A549 (cell line): ENCODE measurements at regions not wholly inside any gene's neighbourhood (a gene's known extent, or its start where the extent isn't known, plus 50 kb on each side); places are given as distances from the start of the nearest gene placed in this dataset.

Source experiments
- CTCF ChIP-seq: fragments of >200 bp; sonication (Bioruptor Twin); formaldehyde crosslinking; IDR thresholded peaks from 3 replicates; pipeline ENCODE4 v1.5.1; 2016
- EP300 ChIP-seq, 2 experiments: fragments of >200 bp; sonication (Bioruptor Twin); formaldehyde crosslinking; IDR thresholded peaks; 2 replicates in 1 of 2; 3 replicates in 1 of 2; pipeline ENCODE4 v1.6.1; 2016 to 2017
- FOSL2 ChIP-seq, 2 experiments: fragments of 450-650 bp in 1 of 2; fragments of >200 bp in 1 of 2; sonication (Bioruptor Twin) in 1 of 2; formaldehyde crosslinking; IDR thresholded peaks; 2 replicates each; pipeline versions ENCODE4 v1.5.0 to v1.6.1; 2016 to 2020; ENCODE audit warnings: mild to moderate bottlenecking in 1 of 2, moderate library complexity in 1 of 2
- HEYL ChIP-seq: fragments of 250-450 bp; sonication (Bioruptor Pico); IDR thresholded peaks from 2 replicates; pipeline ENCODE4 v1.8.0; 2021; ENCODE audit warnings: mild to moderate bottlenecking, moderate library complexity
- KDM1A ChIP-seq: fragments of 200-600 bp; sonication (generic); IDR thresholded peaks from 2 replicates; pipeline ENCODE4 v1.6.1; 2016; ENCODE audit warnings: low read depth, mild to moderate bottlenecking
- MAFK ChIP-seq: fragments of 450-650 bp; IDR thresholded peaks from 2 replicates; pipeline ENCODE4 v1.6.1; 2014; ENCODE audit not compliant: partially characterized antibody
- MAX ChIP-seq: IDR thresholded peaks from 2 replicates; pipeline ENCODE4 v1.6.1; 2012
- MAZ ChIP-seq: fragments of 150-350 bp; IDR thresholded peaks from 2 replicates; pipeline ENCODE4 v1.6.1; 2014; ENCODE audit warnings: antibody characterized with exemption, low read depth, low read length, borderline replicate concordance
- POLR2A ChIP-seq: IDR thresholded peaks from 2 replicates; pipeline ENCODE4 v1.6.1; 2012; ENCODE audit warnings: mild to moderate bottlenecking, low read length
- RAD21 ChIP-seq, 2 experiments: fragments of >200 bp in 1 of 2; sonication (Bioruptor Twin) in 1 of 2; formaldehyde crosslinking in 1 of 2; IDR thresholded peaks in 1 of 2; conservative IDR thresholded peaks in 1 of 2; 2 replicates in 1 of 2; 3 replicates in 1 of 2; pipeline ENCODE4 v1.6.1; 2012 to 2018; ENCODE audit warnings: inconsistent platforms in 1 of 2

GRCh38 chr6:141526985-141527384, 605.7 kb upstream of the GJE1 start:
- no peak for TF ChIP-seq POLR2A
- no peak for TF ChIP-seq CTCF
- TF ChIP-seq MAFK, result no peak
- no peak for TF ChIP-seq FOSL2 (IDR thresholded peaks at IDR 0.05)
- no peak for TF ChIP-seq FOSL2 (CRISPR knock-in tag; IDR thresholded peaks at IDR 0.05)
- TF ChIP-seq EP300 (IDR thresholded peaks at IDR 0.05), result no peak
- TF ChIP-seq HEYL (CRISPR knock-in tag), result no peak
- no peak for TF ChIP-seq MAX
- no peak for TF ChIP-seq RAD21 (conservative IDR thresholded peaks at IDR 0.05 in 1 of 2, IDR thresholded peaks at IDR 0.05 in 1 of 2)
- no peak for TF ChIP-seq KDM1A
- no peak for TF ChIP-seq MAZ
